ENCODE measurements at regions not wholly inside any gene's neighbourhood (a gene's known extent, or its start where the extent isn't known, plus 50 kb on each side); places are given as distances from the start of the nearest gene placed in this dataset.

GRCh38 chr12:60847281-60847680 is 1251.5 kb downstream of the SLC16A7 start:
- H3K4me1 ChIP-seq (ENCODE audit: insufficient read depth, low read length): no peaks in the 10 kb centered on the region
- no peak overlapping the region for H3K27ac ChIP-seq (ENCODE audit: low read depth in 1 of 2, low read length in 2 of 2)
- ATAC-seq (ENCODE audit: poor library complexity): no peak
- H3K4me1 Mint-ChIP-seq (ENCODE audit: low read depth): no peaks in the 10 kb centered on the region
- no peak overlapping the region for H3K4me3 ChIP-seq (ENCODE audit: low read length)
- TF ChIP-seq CTCF (IDR thresholded peaks at IDR 0.05): no peak
- H3K27ac Mint-ChIP-seq: no peak overlapping the region
- no peak for DNase-seq
- no peaks in the 10 kb centered on the region for H3K36me3 ChIP-seq (ENCODE audit: insufficient read depth, low read length)
- no peaks in the 10 kb centered on the region for H3K27me3 Mint-ChIP-seq
- peaks cover 5% of the 10 kb centered on the region for H3K9me3 Mint-ChIP-seq
- H3K4me3 Mint-ChIP-seq: no peak overlapping the region
- intact Hi-C loops (cut with DNase I, micrococcal nuclease): no loop called here
- H3K36me3 Mint-ChIP-seq (ENCODE audit: low read depth): no peaks in the 10 kb centered on the region
- POLR2A ChIA-PET: no interaction called here
- CTCF ChIA-PET: no interaction called here
- no peaks in the 10 kb centered on the region for H3K27me3 ChIP-seq (ENCODE audit: control insufficient read depth in 1 of 2, insufficient read depth in 2 of 2, low read length in 2 of 2)
- H3K9me3 ChIP-seq (ENCODE audit: control insufficient read depth in 1 of 2, insufficient read depth in 1 of 2, low read length in 2 of 2): peaks cover 0 to 3% of the 10 kb centered on the region in 2 experiments

- intact Hi-C loops (cut with DNase I, micrococcal nuclease): no loop called here
- no peaks in the 10 kb centered on the region for H3K4me1 ChIP-seq (ENCODE audit: insufficient read depth, low read length)
- no peak overlapping the region for H3K4me3 Mint-ChIP-seq
- TF ChIP-seq CTCF (IDR thresholded peaks at IDR 0.05): no peak
- H3K27ac ChIP-seq (ENCODE audit: low read depth in 1 of 2, low read length in 2 of 2): no peak overlapping the region
- peaks cover 5% of the 10 kb centered on the region for H3K9me3 Mint-ChIP-seq
- H3K36me3 Mint-ChIP-seq (ENCODE audit: low read depth): no peaks in the 10 kb centered on the region
- no peak overlapping the region for H3K4me3 ChIP-seq (ENCODE audit: low read length)
- DNase-seq (no peak), ATAC-seq (ENCODE audit: poor library complexity) (no peak)
- no peak overlapping the region for H3K27ac Mint-ChIP-seq
- H3K27me3 ChIP-seq (ENCODE audit: control insufficient read depth in 1 of 2, insufficient read depth in 2 of 2, low read length in 2 of 2): no peaks in the 10 kb centered on the region
- H3K27me3 Mint-ChIP-seq: no peaks in the 10 kb centered on the region
- POLR2A ChIA-PET: no interaction called here
- H3K36me3 ChIP-seq (ENCODE audit: insufficient read depth, low read length): no peaks in the 10 kb centered on the region
- CTCF ChIA-PET: no interaction called here
- no peaks in the 10 kb centered on the region for H3K4me1 Mint-ChIP-seq (ENCODE audit: low read depth)
- peaks cover 0 to 3% of the 10 kb centered on the region in 2 experiments for H3K9me3 ChIP-seq (ENCODE audit: control insufficient read depth in 1 of 2, insufficient read depth in 1 of 2, low read length in 2 of 2)
These were observed 1253.9 kb downstream of the SLC16A7 start for GRCh38 chr12:60849723-60850122.

GRCh38 chr12:60853407-60853806 is 1257.6 kb downstream of the SLC16A7 start:
- Mint-ChIP-seq H3K4me1 (ENCODE audit: low read depth) (no peaks in the 10 kb centered on the region), H3K27me3 (no peaks in the 10 kb centered on the region), H3K9me3 (peaks cover 5% of the 10 kb centered on the region), H3K27ac (no peak overlapping the region), H3K36me3 (ENCODE audit: low read depth) (no peaks in the 10 kb centered on the region), H3K4me3 (no peak overlapping the region)
- H3K4me3 ChIP-seq (ENCODE audit: low read length): no peak overlapping the region
- ATAC-seq (ENCODE audit: poor library complexity): no peak
- no peak for DNase-seq
- intact Hi-C loops (cut with DNase I, micrococcal nuclease): no loop called here
- ChIA-PET POLR2A (no interaction called here), CTCF (no interaction called here)
- H3K27me3 ChIP-seq (ENCODE audit: control insufficient read depth in 1 of 2, insufficient read depth in 2 of 2, low read length in 2 of 2): no peaks in the 10 kb centered on the region
- no peaks in the 10 kb centered on the region for H3K4me1 ChIP-seq (ENCODE audit: insufficient read depth, low read length)
- no peaks in the 10 kb centered on the region for H3K9me3 ChIP-seq (ENCODE audit: control insufficient read depth in 1 of 2, insufficient read depth in 1 of 2, low read length in 2 of 2)
- TF ChIP-seq CTCF (IDR thresholded peaks at IDR 0.05): no peak
- H3K27ac ChIP-seq (ENCODE audit: low read depth in 1 of 2, low read length in 2 of 2): no peak overlapping the region
- no peaks in the 10 kb centered on the region for H3K36me3 ChIP-seq (ENCODE audit: insufficient read depth, low read length)
